ENCODE measurements at regions not wholly inside any gene's neighbourhood (a gene's known extent, or its start where the extent isn't known, plus 50 kb on each side); places are given as distances from the start of the nearest gene placed in this dataset.

DNA sequence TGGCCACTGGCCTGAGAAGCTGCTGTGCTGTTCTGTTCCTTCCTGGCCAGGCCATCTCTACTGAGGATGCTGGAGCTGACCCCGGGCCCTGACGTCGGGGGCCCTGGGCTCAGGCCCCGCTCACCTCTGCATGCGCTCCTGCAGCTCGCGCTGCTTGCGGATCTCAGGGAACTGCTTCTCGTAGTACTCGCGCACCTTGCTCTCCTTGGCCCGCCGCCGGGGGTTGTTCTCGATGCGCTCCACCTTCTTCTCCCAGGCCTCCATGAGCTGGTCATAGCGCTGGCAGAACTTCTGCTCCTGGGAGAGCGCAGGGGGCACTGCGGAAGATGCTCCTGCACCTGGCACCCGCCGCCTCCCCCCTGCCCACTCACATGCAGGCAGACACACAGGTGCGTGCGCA, 135.6 kb downstream of the RFLNA start:
- DNase-seq (ENCODE audit: insufficient read length, low spot score) = no peak
- FAIRE-seq = no peak
- TF ChIP-seq POLR2A (IDR thresholded peaks at IDR 0.05; ENCODE audit: low read depth, low read length) = no peak

- no peak for TF ChIP-seq POLR2A (IDR thresholded peaks at IDR 0.05; ENCODE audit: low read depth, low read length)
- FAIRE-seq (no peak), DNase-seq (ENCODE audit: insufficient read length, low spot score) (no peak)
These were observed 134.6 kb downstream of the RFLNA start for GRCh38 chr12:124429535-124429934.

- no peak for TF ChIP-seq POLR2A (IDR thresholded peaks at IDR 0.05; ENCODE audit: low read depth, low read length)
- FAIRE-seq (no peak), DNase-seq (ENCODE audit: insufficient read length, low spot score) (no peak)
These were observed 133.9 kb downstream of the RFLNA start for GRCh38 chr12:124428792-124429281.

- FAIRE-seq = no peak
- TF ChIP-seq POLR2A (IDR thresholded peaks at IDR 0.05; ENCODE audit: low read depth, low read length) = no peak
- no peak for DNase-seq (ENCODE audit: insufficient read length, low spot score)
These were observed 133.4 kb downstream of the RFLNA start for GRCh38 chr12:124428136-124428791.

GRCh38 chr12:124426594-124427555, 132.0 kb downstream of the RFLNA start:
- TF ChIP-seq POLR2A (IDR thresholded peaks at IDR 0.05; ENCODE audit: low read depth, low read length) = no peak
- no peak for FAIRE-seq
- DNase-seq (ENCODE audit: insufficient read length, low spot score) = no peak

DNA sequence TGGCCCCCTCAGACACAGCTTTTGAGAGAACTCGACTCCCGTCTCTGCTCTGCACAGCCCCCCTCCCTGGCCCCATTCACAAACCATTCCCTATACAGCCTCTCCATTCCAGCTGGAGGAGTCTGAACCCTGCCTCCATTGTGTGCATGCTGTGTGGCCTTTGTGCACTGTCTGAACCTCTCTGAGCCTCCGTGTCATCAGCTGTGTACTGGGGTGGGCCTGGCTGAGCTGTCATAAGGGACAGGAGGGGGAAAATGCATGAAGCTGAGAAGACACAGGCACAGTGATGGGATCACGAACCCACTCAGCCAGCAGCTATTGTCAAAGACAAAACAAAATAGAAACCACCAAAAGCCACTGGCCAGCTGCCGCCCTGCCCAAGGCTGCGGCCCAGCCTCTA, 130.8 kb downstream of the RFLNA start:
- no peak for DNase-seq (ENCODE audit: insufficient read length, low spot score)
- TF ChIP-seq POLR2A (IDR thresholded peaks at IDR 0.05; ENCODE audit: low read depth, low read length) = no peak
- no peak for FAIRE-seq

- no peak for TF ChIP-seq POLR2A (IDR thresholded peaks at IDR 0.05; ENCODE audit: low read depth, low read length)
- FAIRE-seq = no peak
These were observed 129.6 kb downstream of the RFLNA start for GRCh38 chr12:124424516-124424905.

GRCh38 chr12:124423761-124424515, 129.0 kb downstream of the RFLNA start:
- no peak for FAIRE-seq
- TF ChIP-seq POLR2A (IDR thresholded peaks at IDR 0.05; ENCODE audit: low read depth, low read length) = no peak

More at GRCh38 chr12:124424516-124424905, 129.6 kb downstream of the RFLNA start:
- DNase-seq (ENCODE audit: insufficient read length, low spot score) = no peak

DNA sequence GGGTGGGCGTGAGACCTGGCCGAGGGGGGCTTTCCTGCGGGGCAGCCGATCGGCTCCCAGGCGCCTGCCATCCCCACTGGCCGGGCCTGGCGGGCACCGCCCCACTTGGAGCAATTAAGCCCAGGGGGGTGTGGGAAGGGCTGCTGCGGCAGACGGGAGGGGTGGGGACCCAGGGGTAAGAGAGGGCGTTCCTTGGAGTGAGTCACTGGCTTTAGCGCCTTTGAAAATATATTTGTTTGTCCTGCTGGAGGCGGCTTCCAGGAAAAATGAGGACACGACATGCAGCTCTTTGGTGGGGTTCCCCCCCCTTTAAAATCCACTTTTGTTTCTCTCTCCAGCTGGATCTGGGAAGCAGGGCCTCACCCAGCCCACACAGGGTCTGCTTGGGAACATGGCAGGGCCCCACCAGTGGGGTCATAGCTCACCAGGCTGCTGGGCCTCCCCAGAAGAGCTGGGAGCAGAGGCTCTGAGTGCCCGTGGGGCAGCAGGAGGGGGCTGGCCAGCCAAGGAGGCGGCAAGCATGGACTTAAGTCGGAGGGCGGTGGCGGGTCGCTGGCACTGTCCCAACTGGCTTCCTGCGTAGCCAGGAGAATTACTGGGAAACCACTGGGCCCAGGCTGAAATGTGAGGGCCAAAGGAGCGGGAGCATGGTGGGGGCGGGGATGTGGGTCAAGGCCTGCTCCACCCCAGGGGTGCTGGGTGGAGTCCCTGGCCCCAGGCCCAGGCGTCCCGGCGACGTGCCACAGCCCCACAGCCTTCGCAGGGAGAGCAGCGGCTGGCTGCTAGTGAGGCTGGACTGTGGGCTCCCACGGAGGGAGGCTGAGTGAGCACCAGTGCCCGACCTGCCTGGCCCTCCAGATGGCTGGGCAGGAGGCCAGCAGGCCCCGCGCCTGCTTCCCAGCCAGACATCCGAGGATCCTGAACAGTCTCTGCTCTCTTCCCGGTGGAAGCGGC, 128.0 kb downstream of the RFLNA start:
- FAIRE-seq (peak; percentile 36), DNase-seq (ENCODE audit: insufficient read length, low spot score) (peak; percentile 97)
- TF ChIP-seq POLR2A (IDR thresholded peaks at IDR 0.05; ENCODE audit: low read depth, low read length) = peak; percentile 73

More at GRCh38 chr12:124423761-124424515, 129.0 kb downstream of the RFLNA start:
- no peak for DNase-seq (ENCODE audit: insufficient read length, low spot score)

GRCh38 chr12:124422142-124422569, 127.3 kb downstream of the RFLNA start:
- TF ChIP-seq POLR2A (IDR thresholded peaks at IDR 0.05; ENCODE audit: low read depth, low read length) = no peak
- no peak for FAIRE-seq
- DNase-seq (ENCODE audit: insufficient read length, low spot score) = peak; percentile 33

DNA sequence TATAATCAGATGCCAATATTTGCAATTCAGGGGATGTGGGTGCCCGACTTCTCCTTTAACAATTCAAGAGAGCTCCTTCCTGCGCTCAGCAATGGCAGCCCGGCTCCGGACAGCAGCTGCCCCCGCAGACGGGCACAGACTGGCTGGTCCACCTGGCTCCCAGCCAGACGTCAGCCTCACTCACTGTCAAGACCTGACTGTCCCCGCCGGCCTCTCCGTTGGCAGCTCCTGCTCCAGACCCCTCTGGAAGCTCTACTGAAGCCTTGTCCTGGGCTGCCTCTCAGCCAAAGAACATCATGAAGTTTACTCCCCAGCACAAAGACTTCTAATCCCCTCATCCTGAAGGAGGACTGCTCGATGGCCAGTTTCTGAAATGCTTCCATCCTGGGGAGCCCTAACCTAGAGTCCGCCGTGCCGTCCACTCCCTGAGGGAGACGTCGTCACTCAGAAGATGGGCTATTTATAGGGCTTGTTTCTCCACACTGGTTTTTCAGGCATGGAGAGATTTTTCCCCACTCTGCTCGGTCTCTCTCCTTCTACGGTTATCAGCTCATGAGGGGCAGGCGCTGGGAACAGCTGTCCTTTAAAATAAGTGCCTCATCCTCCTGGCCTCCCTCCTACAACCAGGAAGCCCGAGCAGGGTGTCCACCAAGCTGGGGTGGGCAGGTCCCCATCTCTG, 126.2 kb downstream of the RFLNA start:
- no peak for TF ChIP-seq POLR2A (IDR thresholded peaks at IDR 0.05; ENCODE audit: low read depth, low read length)
- FAIRE-seq (no peak), DNase-seq (ENCODE audit: insufficient read length, low spot score) (no peak)
